Karpas-422 (cell line): ENCODE measurements at regions not wholly inside any gene's neighbourhood (a gene's known extent, or its start where the extent isn't known, plus 50 kb on each side); places are given as distances from the start of the nearest gene placed in this dataset.

Source experiments
- DNase-seq: peaks from one replicate; pipeline ENCODE4 v3.0.0-alpha.2; 2015
- H2AFZ ChIP-seq: fragments of 200-600 bp; sonication (generic); 2 replicates; pipeline ENCODE4 v1.6.1; 2014; ENCODE audit warnings: antibody characterized with exemption, low read length, mixed read lengths
- H3K27ac ChIP-seq: fragments of 200-600 bp; sonication (generic); 2 replicates; pipeline ENCODE4 v1.5.1; 2014; ENCODE audit warnings: mild to moderate bottlenecking, low read length, moderate library complexity
- H3K27me3 ChIP-seq: fragments of 200-600 bp; sonication (generic); 2 replicates; pipeline ENCODE4 v1.6.1; 2014; ENCODE audit warnings: low read length, mixed read lengths
- H3K36me3 ChIP-seq: fragments of 200-600 bp; sonication (generic); 2 replicates; pipeline ENCODE4 v1.6.1; 2014; ENCODE audit warnings: low read length, mixed read lengths; ENCODE audit not compliant: insufficient read depth
- H3K4me1 ChIP-seq: fragments of 200-600 bp; sonication (generic); 2 replicates; pipeline ENCODE4 v1.6.1; 2014; ENCODE audit warnings: mild to moderate bottlenecking, low read length, mixed read lengths
- H3K4me2 ChIP-seq: fragments of 200-600 bp; sonication (generic); 2 replicates; pipeline ENCODE4 v1.6.1; 2014; ENCODE audit warnings: low read length, low read depth, mild to moderate bottlenecking; ENCODE audit not compliant: poor library complexity, severe bottlenecking
- H3K4me3 ChIP-seq: fragments of 200-600 bp; sonication (generic); 2 replicates; pipeline ENCODE4 v1.5.1; 2014; ENCODE audit warnings: mild to moderate bottlenecking, antibody characterized with exemption, low read length, mixed read lengths
- H3K79me2 ChIP-seq: fragments of 200-600 bp; sonication (generic); 2 replicates; pipeline ENCODE4 v1.6.1; 2014; ENCODE audit warnings: mild to moderate bottlenecking, low read length, mixed read lengths
- H3K9ac ChIP-seq: fragments of 200-600 bp; sonication (generic); 2 replicates; pipeline ENCODE4 v1.6.0; 2014; ENCODE audit warnings: low read length
- H3K9me2 ChIP-seq: fragments of 200-600 bp; sonication (generic), shearing (Covaris generic); replicated peaks from 2 replicates; pipeline ENCODE4 v1.6.0; 2014; ENCODE audit warnings: mild to moderate bottlenecking, low read length, moderate library complexity; ENCODE audit not compliant: insufficient read depth
- H3K9me3 ChIP-seq: fragments of 300-700, 200-600 bp; sonication (generic); 2 replicates; pipeline ENCODE4 v1.6.1; 2014; ENCODE audit warnings: low read length, mixed read lengths
- H4K20me1 ChIP-seq: fragments of 200-600 bp; sonication (generic); 2 replicates; pipeline ENCODE4 v1.6.1; 2014; ENCODE audit warnings: mild to moderate bottlenecking, antibody characterized with exemption, low read length, low read depth; ENCODE audit not compliant: insufficient read depth

GRCh38 chr5:15234911-15235310, 265.1 kb upstream of the FBXL7 start:
- Histone ChIP-seq H3K36me3 (no peaks in the 10 kb centered on the region), H3K4me3 (no peak overlapping the region), H3K27me3 (no peaks in the 10 kb centered on the region), H3K4me1 (no peaks in the 10 kb centered on the region), H3K79me2 (no peaks in the 10 kb centered on the region), H2AFZ (no peak overlapping the region), H3K27ac (no peak overlapping the region), H3K9me2 (no peaks in the 10 kb centered on the region), H3K9me3 (peaks cover 39% of the 10 kb centered on the region), H4K20me1 (no peaks in the 10 kb centered on the region), H3K4me2 (no peak overlapping the region), H3K9ac (no peak overlapping the region)
- no peak for DNase-seq

GRCh38 chr5:15234366-15234765, 265.6 kb upstream of the FBXL7 start:
- no peaks in the 10 kb centered on the region for H3K79me2 ChIP-seq
- H3K9me3 ChIP-seq = peaks cover 39% of the 10 kb centered on the region
- H2AFZ ChIP-seq = no peak overlapping the region
- H3K36me3 ChIP-seq = no peaks in the 10 kb centered on the region
- no peaks in the 10 kb centered on the region for H4K20me1 ChIP-seq
- H3K4me3 ChIP-seq = no peak overlapping the region
- no peaks in the 10 kb centered on the region for H3K9me2 ChIP-seq
- no peak for DNase-seq
- H3K4me1 ChIP-seq = no peaks in the 10 kb centered on the region
- no peak overlapping the region for H3K27ac ChIP-seq
- no peak overlapping the region for H3K9ac ChIP-seq
- H3K27me3 ChIP-seq = no peaks in the 10 kb centered on the region
- no peak overlapping the region for H3K4me2 ChIP-seq

- Histone ChIP-seq H3K4me2 (no peak overlapping the region), H3K27me3 (no peaks in the 10 kb centered on the region), H3K9ac (no peak overlapping the region), H3K9me3 (peaks cover 35% of the 10 kb centered on the region), H2AFZ (no peak overlapping the region), H3K79me2 (no peaks in the 10 kb centered on the region), H3K36me3 (no peaks in the 10 kb centered on the region), H3K4me3 (no peak overlapping the region), H3K27ac (no peak overlapping the region), H3K4me1 (no peaks in the 10 kb centered on the region), H4K20me1 (no peaks in the 10 kb centered on the region), H3K9me2 (no peaks in the 10 kb centered on the region)
- no peak for DNase-seq
These were observed 266.4 kb upstream of the FBXL7 start for GRCh38 chr5:15233566-15233965.

- no peak overlapping the region for H2AFZ ChIP-seq
- H3K36me3 ChIP-seq = no peaks in the 10 kb centered on the region
- no peaks in the 10 kb centered on the region for H4K20me1 ChIP-seq
- no peak overlapping the region for H3K4me2 ChIP-seq
- H3K9ac ChIP-seq = no peak overlapping the region
- H3K79me2 ChIP-seq = no peaks in the 10 kb centered on the region
- no peak overlapping the region for H3K27ac ChIP-seq
- peaks cover 9% of the 10 kb centered on the region for H3K9me3 ChIP-seq
- H3K4me1 ChIP-seq = no peaks in the 10 kb centered on the region
- DNase-seq = no peak
- H3K4me3 ChIP-seq = no peak overlapping the region
- no peaks in the 10 kb centered on the region for H3K9me2 ChIP-seq
- no peaks in the 10 kb centered on the region for H3K27me3 ChIP-seq
These were observed 277.8 kb upstream of the FBXL7 start for GRCh38 chr5:15222156-15222555.

DNA sequence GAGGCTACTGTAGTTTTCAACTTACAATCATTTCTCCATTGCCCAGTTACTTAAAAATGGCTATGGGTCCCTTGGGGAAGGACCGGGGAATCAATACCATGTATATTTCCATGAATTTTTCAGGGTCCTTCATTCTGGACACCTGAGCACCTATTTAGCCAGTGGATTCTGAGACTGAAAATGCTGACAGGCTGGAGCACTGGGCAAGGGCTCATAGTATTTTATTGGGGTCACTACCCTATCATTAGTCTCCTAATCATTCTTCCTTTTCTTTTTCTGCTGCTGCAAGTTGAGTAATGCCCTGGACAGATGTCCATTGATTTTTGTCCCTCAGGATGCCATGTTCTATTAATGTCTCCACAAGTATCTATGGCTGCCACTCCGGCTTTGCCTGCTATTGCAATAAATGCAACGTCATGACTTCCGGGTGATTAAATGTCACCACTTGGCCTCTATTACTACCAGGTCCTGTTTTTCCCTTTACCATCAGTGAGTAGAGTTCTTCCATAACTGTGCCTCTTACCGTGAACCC, 279.3 kb upstream of the FBXL7 start:
- Histone ChIP-seq H3K36me3 (no peaks in the 10 kb centered on the region), H3K27ac (no peak overlapping the region), H3K9me2 (no peaks in the 10 kb centered on the region), H3K9me3 (peaks cover 3% of the 10 kb centered on the region; the same call in 1 of the 2 replicates), H3K79me2 (no peaks in the 10 kb centered on the region), H3K9ac (no peak overlapping the region), H3K4me3 (no peak overlapping the region), H3K4me1 (no peaks in the 10 kb centered on the region), H3K4me2 (no peak overlapping the region), H2AFZ (no peak overlapping the region), H3K27me3 (no peaks in the 10 kb centered on the region), H4K20me1 (no peaks in the 10 kb centered on the region)
- no peak for DNase-seq

DNA sequence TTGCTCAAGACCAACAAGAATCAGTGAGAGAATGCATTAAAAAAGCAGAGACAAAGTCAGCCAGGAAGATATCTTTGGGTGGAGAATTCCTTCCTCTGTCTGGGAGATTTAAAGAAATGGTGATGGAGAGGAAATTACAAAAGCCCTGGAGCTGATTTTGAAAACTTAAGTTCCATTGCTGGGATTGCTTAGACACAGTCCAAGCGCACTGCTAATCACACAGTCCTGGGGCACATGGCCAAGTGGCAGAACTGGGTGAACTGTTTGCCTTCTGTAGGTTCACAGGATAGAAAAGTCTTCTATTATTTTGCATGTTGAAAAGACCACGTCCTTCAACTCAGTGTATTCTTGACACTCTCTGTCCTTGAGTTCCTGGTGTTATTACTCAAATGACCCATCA, 284.9 kb upstream of the FBXL7 start:
- Histone ChIP-seq H3K4me3 (no peak overlapping the region), H3K4me2 (no peak overlapping the region), H3K27ac (no peak overlapping the region), H3K9ac (no peak overlapping the region), H3K4me1 (no peaks in the 10 kb centered on the region), H3K9me3 (peaks cover 22% of the 10 kb centered on the region), H3K9me2 (no peaks in the 10 kb centered on the region), H3K79me2 (no peaks in the 10 kb centered on the region), H2AFZ (no peak overlapping the region), H3K36me3 (no peaks in the 10 kb centered on the region), H4K20me1 (no peaks in the 10 kb centered on the region), H3K27me3 (no peaks in the 10 kb centered on the region)
- no peak for DNase-seq

DNA sequence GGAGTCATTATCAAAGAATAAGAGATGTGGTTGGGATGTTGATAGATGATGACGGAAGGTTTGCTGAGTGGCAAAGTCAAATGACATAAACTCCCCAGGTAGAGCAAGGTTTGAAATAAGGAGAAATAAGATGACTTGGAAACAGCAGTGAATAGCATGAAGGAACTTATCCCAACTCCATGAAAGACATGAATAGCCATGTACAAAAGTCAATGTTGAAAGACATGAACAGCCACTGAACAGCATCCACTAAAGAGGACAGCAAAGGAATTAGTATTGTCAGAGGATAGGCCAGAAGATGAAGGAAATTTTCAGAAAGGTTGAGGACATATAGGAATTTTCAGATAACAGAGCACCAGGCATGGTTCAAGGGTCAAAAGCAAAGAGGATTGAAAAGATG, 286.0 kb upstream of the FBXL7 start:
- no peak for DNase-seq
- no peaks in the 10 kb centered on the region for H3K9me2 ChIP-seq
- H3K27me3 ChIP-seq = no peaks in the 10 kb centered on the region
- H3K79me2 ChIP-seq = no peaks in the 10 kb centered on the region
- H3K4me3 ChIP-seq = no peak overlapping the region
- no peaks in the 10 kb centered on the region for H3K36me3 ChIP-seq
- H3K27ac ChIP-seq = no peak overlapping the region
- H3K9ac ChIP-seq = no peak overlapping the region
- H3K9me3 ChIP-seq = peaks cover 22% of the 10 kb centered on the region
- no peak overlapping the region for H2AFZ ChIP-seq
- no peaks in the 10 kb centered on the region for H3K4me1 ChIP-seq
- no peaks in the 10 kb centered on the region for H4K20me1 ChIP-seq
- H3K4me2 ChIP-seq = no peak overlapping the region

GRCh38 chr5:15209053-15209762, 290.8 kb upstream of the FBXL7 start:
- Histone ChIP-seq H4K20me1 (no peaks in the 10 kb centered on the region), H3K27me3 (no peaks in the 10 kb centered on the region), H3K79me2 (no peaks in the 10 kb centered on the region), H3K9ac (no peak overlapping the region), H3K9me3 (peaks cover 15% of the 10 kb centered on the region), H3K9me2 (no peaks in the 10 kb centered on the region), H3K4me1 (no peaks in the 10 kb centered on the region), H3K4me2 (no peak overlapping the region), H3K36me3 (no peaks in the 10 kb centered on the region), H2AFZ (no peak overlapping the region), H3K4me3 (no peak overlapping the region), H3K27ac (no peak overlapping the region)
- no peak for DNase-seq
